ENCODE measurements at regions not wholly inside any gene's neighbourhood (a gene's known extent, or its start where the extent isn't known, plus 50 kb on each side); places are given as distances from the start of the nearest gene placed in this dataset.

- TF ChIP-seq CTCF (IDR thresholded peaks at IDR 0.05) (no peak), POLR2A (IDR thresholded peaks at IDR 0.05) (no peak), EP300 (IDR thresholded peaks at IDR 0.05; ENCODE audit: low read depth) (no peak)
These were observed 88.7 kb upstream of the ELL2 start for GRCh38 chr5:96050273-96050880.
